Mucosa of stomach (tissue), 1 donor: ENCODE measurements at regions not wholly inside any gene's neighbourhood (a gene's known extent, or its start where the extent isn't known, plus 50 kb on each side); places are given as distances from the start of the nearest gene placed in this dataset.
"Not testable (repeated sequence)": the region's sequence is repeated elsewhere in the genome, so short reads cannot be mapped to it uniquely, and the experiment has no call there.

Source experiments
- H3K27me3 ChIP-seq: one replicate; pipeline ENCODE4 v1.7.0; 2013; ENCODE audit warnings: mild to moderate bottlenecking, low read length; ENCODE audit not compliant: control insufficient read depth, insufficient read depth
- H3K36me3 ChIP-seq: one replicate; pipeline ENCODE4 v1.7.0; 2013; ENCODE audit warnings: low read length; ENCODE audit not compliant: control insufficient read depth, insufficient read depth
- H3K4me1 ChIP-seq: one replicate; pipeline ENCODE4 v1.7.0; 2013; ENCODE audit warnings: mild to moderate bottlenecking, low read length; ENCODE audit not compliant: control insufficient read depth, insufficient read depth
- H3K4me3 ChIP-seq: one replicate; pipeline ENCODE4 v1.7.0; 2013; ENCODE audit warnings: low read length
- H3K9ac ChIP-seq: one replicate; pipeline ENCODE4 v1.7.0; 2013; ENCODE audit warnings: mild to moderate bottlenecking, low read length, moderate library complexity
- H3K9me3 ChIP-seq: one replicate; pipeline ENCODE4 v1.7.0; 2013; ENCODE audit warnings: mild to moderate bottlenecking, low read length, moderate library complexity; ENCODE audit not compliant: control insufficient read depth
- donor health status: Pancreatic carcinoma.

DNA sequence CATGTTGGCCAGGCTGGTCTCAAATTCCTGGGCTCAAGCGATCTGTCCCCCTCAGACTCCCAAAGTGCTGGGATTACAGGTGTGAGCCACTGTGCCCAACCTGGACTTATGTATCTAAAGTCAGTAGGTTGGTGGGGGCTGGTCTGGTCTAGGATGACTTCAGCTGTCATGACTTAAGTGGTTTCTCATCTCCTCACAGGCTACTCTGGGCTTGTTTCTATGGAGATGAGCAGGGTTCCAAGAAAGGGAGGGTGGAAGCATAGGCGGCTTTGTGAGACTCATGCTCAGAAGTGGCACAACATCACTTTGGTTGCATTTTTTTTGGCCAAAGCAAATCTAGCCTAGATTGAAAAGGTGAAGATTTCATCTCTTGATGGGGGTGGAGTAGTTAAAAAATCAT lies 115.9 kb upstream of the IVNS1ABP start:
- no peaks in the 10 kb centered on the region for H3K36me3 ChIP-seq
- H3K9ac ChIP-seq: no peak overlapping the region
- no peaks in the 10 kb centered on the region for H3K9me3 ChIP-seq
- H3K4me3 ChIP-seq: no peak overlapping the region
- no peaks in the 10 kb centered on the region for H3K27me3 ChIP-seq
- H3K4me1 ChIP-seq: no peaks in the 10 kb centered on the region

GRCh38 chr1:185431612-185432011 lies 114.6 kb upstream of the IVNS1ABP start:
- no peaks in the 10 kb centered on the region for H3K36me3 ChIP-seq
- H3K27me3 ChIP-seq: no peaks in the 10 kb centered on the region

DNA sequence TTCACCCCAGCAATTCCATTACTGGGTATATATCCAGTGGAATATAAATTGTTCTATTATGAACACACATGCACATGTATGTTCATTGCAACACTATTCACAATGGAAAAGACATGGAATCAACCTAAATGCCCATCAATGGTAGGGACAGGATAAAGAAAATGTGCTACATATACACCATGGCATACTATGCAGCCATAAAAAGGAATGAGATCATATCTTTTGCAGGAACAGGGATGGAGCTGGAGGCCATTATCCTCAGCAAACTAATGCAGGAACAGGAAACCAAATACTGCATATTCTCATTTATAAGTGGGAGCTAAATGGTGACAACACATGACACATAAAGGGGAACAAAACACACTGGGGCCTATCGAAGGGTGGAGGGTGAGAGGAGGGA lies 112.6 kb upstream of the IVNS1ABP start:
- H3K9me3 ChIP-seq, H3K9ac ChIP-seq: not testable (repeated sequence)

More at GRCh38 chr1:185431612-185432011, 114.6 kb upstream of the IVNS1ABP start:
- Histone ChIP-seq H3K9ac (no peak overlapping the region), H3K4me1 (no peaks in the 10 kb centered on the region), H3K4me3 (no peak overlapping the region), H3K9me3 (no peaks in the 10 kb centered on the region)

GRCh38 chr1:185427776-185428175 lies 110.7 kb upstream of the IVNS1ABP start:
- H3K27me3 ChIP-seq: no peaks in the 10 kb centered on the region
- H3K4me3 ChIP-seq: no peak overlapping the region
- no peaks in the 10 kb centered on the region for H3K36me3 ChIP-seq
- H3K4me1 ChIP-seq: no peaks in the 10 kb centered on the region
- H3K9ac ChIP-seq: no peak overlapping the region
- H3K9me3 ChIP-seq: no peaks in the 10 kb centered on the region

More for the DNA sequence above, 112.6 kb upstream of the IVNS1ABP start:
- H3K4me3 ChIP-seq, H3K36me3 ChIP-seq, H3K4me1 ChIP-seq, H3K27me3 ChIP-seq: not testable (repeated sequence)

DNA sequence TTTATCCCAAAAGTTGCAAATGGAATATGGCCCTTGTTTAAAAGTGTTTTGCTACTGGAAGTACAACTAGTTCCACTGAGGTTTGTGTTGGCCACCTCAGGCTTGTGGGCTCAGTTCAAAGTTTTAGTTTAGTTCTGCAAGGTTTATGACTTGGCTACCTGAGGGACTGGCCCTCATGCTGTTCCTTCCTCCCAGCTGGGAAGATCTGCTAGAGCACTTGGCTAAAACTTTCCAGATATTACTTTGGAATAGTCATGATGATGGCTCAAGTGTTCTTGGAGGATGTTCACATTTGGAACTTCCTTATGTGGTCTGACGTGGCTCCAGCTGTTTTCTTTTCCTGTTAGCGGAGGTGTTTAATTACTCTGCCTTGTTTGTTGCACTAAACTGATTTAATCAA lies 110.2 kb upstream of the IVNS1ABP start:
- Histone ChIP-seq H3K27me3 (no peaks in the 10 kb centered on the region), H3K9me3 (no peaks in the 10 kb centered on the region), H3K36me3 (no peaks in the 10 kb centered on the region), H3K4me1 (no peaks in the 10 kb centered on the region), H3K9ac (no peak overlapping the region), H3K4me3 (no peak overlapping the region)

DNA sequence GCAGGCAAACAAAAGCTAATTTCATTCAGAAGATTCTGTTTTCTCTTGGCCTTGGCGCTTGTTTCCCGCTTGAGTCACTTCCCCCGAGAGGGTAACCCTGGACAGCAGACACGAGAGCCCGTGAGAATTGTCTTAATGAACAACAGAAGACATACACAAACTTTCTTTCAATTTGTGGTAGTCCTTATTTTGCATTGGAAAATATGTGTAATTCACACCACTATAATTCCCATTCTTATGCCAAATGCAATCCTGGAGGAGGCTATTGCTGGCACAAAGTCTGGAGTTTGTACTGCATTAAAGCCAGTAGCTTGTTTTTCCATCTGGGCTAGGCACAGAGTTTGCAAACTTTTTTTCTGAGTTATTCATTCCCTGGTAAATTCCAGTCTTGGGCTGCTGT lies 109.8 kb upstream of the IVNS1ABP start:
- H3K27me3 ChIP-seq: no peaks in the 10 kb centered on the region
- no peak overlapping the region for H3K9ac ChIP-seq
- H3K36me3 ChIP-seq: no peaks in the 10 kb centered on the region
- no peaks in the 10 kb centered on the region for H3K4me1 ChIP-seq
- H3K9me3 ChIP-seq: no peaks in the 10 kb centered on the region
- no peak overlapping the region for H3K4me3 ChIP-seq

DNA sequence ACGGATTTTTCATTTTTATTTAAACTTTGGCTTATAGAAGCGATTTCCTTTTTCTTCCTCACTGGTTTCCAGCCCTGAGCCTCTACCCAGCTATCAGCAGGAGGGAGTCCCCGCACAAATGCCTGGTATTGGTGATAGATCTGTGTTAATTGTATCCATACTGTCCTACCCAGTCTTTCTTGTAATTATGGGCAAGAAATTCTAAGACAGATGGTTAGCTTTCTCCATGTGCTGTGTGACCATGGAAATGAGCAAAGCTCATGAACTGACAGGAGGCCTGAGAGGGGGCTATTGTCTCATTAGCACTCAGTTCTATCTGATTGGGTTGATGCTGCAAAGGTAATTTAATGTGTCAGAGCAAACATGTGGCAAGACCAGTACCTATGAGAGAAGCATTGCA lies 108.1 kb upstream of the IVNS1ABP start:
- Histone ChIP-seq H3K36me3 (no peaks in the 10 kb centered on the region), H3K9ac (no peak overlapping the region), H3K4me3 (no peak overlapping the region), H3K9me3 (no peaks in the 10 kb centered on the region), H3K4me1 (no peaks in the 10 kb centered on the region), H3K27me3 (no peaks in the 10 kb centered on the region)

DNA sequence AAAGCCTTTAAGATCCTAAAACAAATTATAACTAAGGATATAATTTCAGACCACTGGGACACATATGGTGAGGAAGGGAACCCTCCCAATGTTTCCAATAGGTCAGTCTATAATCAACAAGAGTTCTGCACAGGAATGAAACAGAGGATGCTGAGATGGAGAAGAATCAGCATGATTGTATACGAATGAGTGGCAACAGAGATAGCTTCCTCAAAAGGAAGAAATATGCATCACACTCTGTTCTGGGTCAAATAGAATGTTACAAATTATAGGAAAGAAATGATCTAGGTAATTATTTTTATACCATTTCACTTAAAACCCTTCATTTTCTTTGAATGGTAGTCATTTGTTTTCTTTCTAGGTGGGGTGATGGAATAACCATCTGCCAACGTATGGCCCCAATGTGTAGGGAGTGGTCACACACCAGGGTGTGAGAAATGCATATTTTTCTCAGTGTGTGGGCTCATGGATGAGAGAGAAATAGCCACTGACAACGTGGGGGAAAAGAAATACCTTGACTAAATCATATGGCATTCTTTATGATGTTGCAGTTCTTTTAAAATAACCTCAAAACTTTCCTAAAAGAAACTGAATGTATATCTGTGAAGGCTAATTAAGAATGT lies 104.6 kb upstream of the IVNS1ABP start:
- no peaks in the 10 kb centered on the region for H3K36me3 ChIP-seq
- H3K9ac ChIP-seq: no peak overlapping the region
- H3K27me3 ChIP-seq: no peaks in the 10 kb centered on the region
- no peaks in the 10 kb centered on the region for H3K9me3 ChIP-seq
- no peaks in the 10 kb centered on the region for H3K4me1 ChIP-seq
- H3K4me3 ChIP-seq: no peak overlapping the region

DNA sequence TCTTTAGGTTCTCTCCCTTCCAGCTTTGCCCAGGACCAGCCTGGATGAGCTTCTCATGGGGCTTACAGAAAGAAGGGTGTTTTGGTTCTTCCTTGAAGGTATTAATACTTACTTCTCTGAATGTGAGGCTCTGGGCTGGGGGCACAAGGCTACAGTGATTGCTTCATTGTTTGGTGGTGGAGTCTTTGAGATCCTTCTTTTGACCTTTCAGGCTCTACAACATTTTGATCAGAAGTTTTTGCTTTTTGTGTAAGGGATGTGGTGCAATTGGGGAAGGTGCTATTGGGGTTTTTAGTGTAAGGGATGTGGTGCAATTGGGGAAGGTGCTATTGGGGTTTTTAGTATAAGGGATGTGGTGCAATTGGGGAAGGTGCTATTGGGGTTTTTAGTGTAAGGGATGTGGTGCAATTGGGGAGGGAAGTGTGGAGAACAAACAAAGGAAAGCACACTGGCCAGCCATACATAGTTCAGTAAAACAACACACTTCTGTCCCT lies 103.6 kb upstream of the IVNS1ABP start:
- Histone ChIP-seq H3K27me3 (no peaks in the 10 kb centered on the region), H3K36me3 (no peaks in the 10 kb centered on the region), H3K9ac (no peak overlapping the region), H3K4me3 (no peak overlapping the region), H3K4me1 (no peaks in the 10 kb centered on the region), H3K9me3 (no peaks in the 10 kb centered on the region)

GRCh38 chr1:185419718-185420117 lies 102.7 kb upstream of the IVNS1ABP start:
- H3K9me3 ChIP-seq: no peaks in the 10 kb centered on the region
- no peaks in the 10 kb centered on the region for H3K27me3 ChIP-seq
- H3K36me3 ChIP-seq: no peaks in the 10 kb centered on the region
- H3K9ac ChIP-seq: no peak overlapping the region
- no peak overlapping the region for H3K4me3 ChIP-seq
- H3K4me1 ChIP-seq: no peaks in the 10 kb centered on the region

- no peak overlapping the region for H3K9ac ChIP-seq
- no peaks in the 10 kb centered on the region for H3K4me1 ChIP-seq
- no peak overlapping the region for H3K4me3 ChIP-seq
- H3K36me3 ChIP-seq: no peaks in the 10 kb centered on the region
- no peaks in the 10 kb centered on the region for H3K9me3 ChIP-seq
- no peaks in the 10 kb centered on the region for H3K27me3 ChIP-seq
Observed at GRCh38 chr1:185418472-185418871, 101.4 kb upstream of the IVNS1ABP start.

GRCh38 chr1:185412385-185413087 lies 95.5 kb upstream of the IVNS1ABP start:
- Histone ChIP-seq H3K9me3 (no peaks in the 10 kb centered on the region), H3K27me3 (no peaks in the 10 kb centered on the region), H3K9ac (no peak overlapping the region), H3K4me3 (no peak overlapping the region), H3K36me3 (no peaks in the 10 kb centered on the region), H3K4me1 (no peaks in the 10 kb centered on the region)
